A549 (cell line): ENCODE measurements at regions not wholly inside any gene's neighbourhood (a gene's known extent, or its start where the extent isn't known, plus 50 kb on each side); places are given as distances from the start of the nearest gene placed in this dataset.

Source experiments
- CBX8 ChIP-seq: fragments of 200-600 bp; sonication (generic); IDR thresholded peaks from 2 replicates; pipeline ENCODE4 v1.6.1; 2016
- CHD2 ChIP-seq: fragments of 150-350 bp; IDR thresholded peaks from 2 replicates; pipeline ENCODE4 v1.6.1; 2014; ENCODE audit warnings: low read length; ENCODE audit not compliant: partially characterized antibody
- EHMT2 ChIP-seq: fragments of 200-600 bp; sonication (generic); IDR thresholded peaks from 2 replicates; pipeline ENCODE4 v1.6.1; 2016; ENCODE audit warnings: antibody characterized with exemption, low read depth, mild to moderate bottlenecking, moderate library complexity
- GATA3 ChIP-seq: IDR thresholded peaks from 2 replicates; pipeline ENCODE4 v1.6.1; 2012; ENCODE audit warnings: borderline replicate concordance
- JUN ChIP-seq, 2 experiments: fragments of >200 bp; sonication (Bioruptor Twin); formaldehyde crosslinking; IDR thresholded peaks; 2 replicates in 1 of 2; 3 replicates in 1 of 2; pipeline ENCODE4 v1.6.1; 2016 to 2017
- KDM5A ChIP-seq: fragments of 200-600 bp; sonication (generic); IDR thresholded peaks from 2 replicates; pipeline ENCODE4 v1.6.1; 2016; ENCODE audit warnings: antibody characterized with exemption, mild to moderate bottlenecking
- MAZ ChIP-seq: fragments of 150-350 bp; IDR thresholded peaks from 2 replicates; pipeline ENCODE4 v1.6.1; 2014; ENCODE audit warnings: antibody characterized with exemption, low read depth, low read length, borderline replicate concordance
- POLR2A ChIP-seq: IDR thresholded peaks from 2 replicates; pipeline ENCODE4 v1.6.1; 2012; ENCODE audit warnings: mild to moderate bottlenecking, low read length
- POLR2AphosphoS2 ChIP-seq: conservative IDR thresholded peaks from 2 replicates; pipeline ENCODE4 v1.6.1; 2012; ENCODE audit warnings: low read length, improper control_type of control experiment, inconsistent platforms
- RCOR1 ChIP-seq: fragments of 150-350 bp; IDR thresholded peaks from 2 replicates; pipeline ENCODE4 v1.6.1; 2014; ENCODE audit warnings: antibody characterized with exemption, low read length, low read depth
- SMC3 ChIP-seq: fragments of >200 bp; sonication (Bioruptor Twin); formaldehyde crosslinking; IDR thresholded peaks from 3 replicates; pipeline ENCODE4 v1.6.1; 2018; ENCODE audit warnings: inconsistent platforms
- SREBF2 ChIP-seq: fragments of 450-650 bp; IDR thresholded peaks from 2 replicates; pipeline ENCODE4 v1.6.1; 2014; ENCODE audit warnings: mild to moderate bottlenecking, moderate library complexity
- TF ChIP-seq, protein P1 (sequence below): fragments of >200 bp; sonication (Bioruptor Twin); formaldehyde crosslinking; IDR thresholded peaks from 3 replicates; pipeline ENCODE4 v1.5.1; 2016
- TF ChIP-seq, protein P2 (sequence below): IDR thresholded peaks from 2 replicates; pipeline ENCODE4 v1.6.1; 2012

DNA sequence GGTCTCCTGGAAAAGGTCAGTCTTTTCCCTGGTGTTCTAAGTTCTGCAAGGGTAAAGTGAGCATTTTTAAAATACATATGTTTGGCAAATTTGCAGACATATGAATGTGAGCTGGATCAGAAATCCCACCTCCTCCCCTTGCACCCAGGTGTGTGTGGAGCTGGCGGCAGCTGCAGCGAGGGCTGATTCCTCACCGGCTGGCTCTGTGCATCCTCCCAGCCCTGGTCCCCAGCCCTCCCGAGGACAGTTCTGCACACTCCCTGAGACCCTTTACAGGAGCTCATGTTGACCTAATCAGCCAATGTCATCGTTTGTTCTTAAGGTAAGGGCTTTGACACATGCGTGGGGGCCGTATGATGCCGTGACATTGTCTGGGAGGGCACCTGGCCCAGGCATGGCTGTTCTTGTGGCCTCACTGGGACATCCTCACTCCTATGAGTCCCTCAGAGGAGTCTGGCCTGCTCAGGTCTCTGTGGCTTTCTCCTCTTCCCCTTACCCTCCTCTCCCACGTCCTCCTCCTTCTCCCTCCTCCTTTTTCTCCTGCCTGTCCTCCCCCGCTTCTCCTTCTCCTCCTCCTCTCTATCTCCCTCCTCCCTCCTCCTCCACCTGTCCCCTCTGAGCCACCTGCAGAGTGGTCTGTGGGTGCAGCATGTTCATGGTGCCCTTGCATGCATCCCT, 289.2 kb upstream of the SFSWAP start:
- TF ChIP-seq KDM5A: no peak
- no peak for TF ChIP-seq GATA3
- no peak for TF ChIP-seq MAZ
- no peak for TF ChIP-seq CHD2
- TF ChIP-seq SREBF2: no peak
- TF ChIP-seq, protein P1, sequence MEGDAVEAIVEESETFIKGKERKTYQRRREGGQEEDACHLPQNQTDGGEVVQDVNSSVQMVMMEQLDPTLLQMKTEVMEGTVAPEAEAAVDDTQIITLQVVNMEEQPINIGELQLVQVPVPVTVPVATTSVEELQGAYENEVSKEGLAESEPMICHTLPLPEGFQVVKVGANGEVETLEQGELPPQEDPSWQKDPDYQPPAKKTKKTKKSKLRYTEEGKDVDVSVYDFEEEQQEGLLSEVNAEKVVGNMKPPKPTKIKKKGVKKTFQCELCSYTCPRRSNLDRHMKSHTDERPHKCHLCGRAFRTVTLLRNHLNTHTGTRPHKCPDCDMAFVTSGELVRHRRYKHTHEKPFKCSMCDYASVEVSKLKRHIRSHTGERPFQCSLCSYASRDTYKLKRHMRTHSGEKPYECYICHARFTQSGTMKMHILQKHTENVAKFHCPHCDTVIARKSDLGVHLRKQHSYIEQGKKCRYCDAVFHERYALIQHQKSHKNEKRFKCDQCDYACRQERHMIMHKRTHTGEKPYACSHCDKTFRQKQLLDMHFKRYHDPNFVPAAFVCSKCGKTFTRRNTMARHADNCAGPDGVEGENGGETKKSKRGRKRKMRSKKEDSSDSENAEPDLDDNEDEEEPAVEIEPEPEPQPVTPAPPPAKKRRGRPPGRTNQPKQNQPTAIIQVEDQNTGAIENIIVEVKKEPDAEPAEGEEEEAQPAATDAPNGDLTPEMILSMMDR: no peak
- TF ChIP-seq RCOR1: no peak
- no peak for TF ChIP-seq POLR2A
- TF ChIP-seq POLR2AphosphoS2: no peak
- no peak for TF ChIP-seq SMC3
- TF ChIP-seq, protein P2, sequence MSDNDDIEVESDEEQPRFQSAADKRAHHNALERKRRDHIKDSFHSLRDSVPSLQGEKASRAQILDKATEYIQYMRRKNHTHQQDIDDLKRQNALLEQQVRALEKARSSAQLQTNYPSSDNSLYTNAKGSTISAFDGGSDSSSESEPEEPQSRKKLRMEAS: no peak
- TF ChIP-seq JUN (IDR thresholded peaks at IDR 0.05): no peak
- no peak for TF ChIP-seq EHMT2
- no peak for TF ChIP-seq CBX8
